ENCODE measurements at regions not wholly inside any gene's neighbourhood (a gene's known extent, or its start where the extent isn't known, plus 50 kb on each side); places are given as distances from the start of the nearest gene placed in this dataset.

DNA sequence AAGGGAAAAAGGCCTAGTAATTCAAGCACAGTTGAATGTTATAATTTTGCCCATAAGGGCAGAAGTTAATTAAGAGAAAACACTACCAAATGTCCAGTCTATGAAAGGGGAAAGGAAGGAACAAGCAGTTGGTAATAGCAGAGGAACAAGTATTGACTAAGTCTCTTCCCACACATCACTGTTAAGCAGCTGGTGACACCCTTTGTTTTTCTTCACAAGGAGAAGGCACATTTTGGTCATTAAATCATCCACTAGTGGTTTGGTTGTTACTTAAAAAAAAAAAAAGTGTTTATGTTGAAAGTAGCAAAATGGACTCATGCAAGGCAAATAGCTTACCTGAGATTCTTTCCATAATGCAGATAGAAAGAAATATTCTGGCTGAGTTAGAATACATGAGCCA, 321.4 kb upstream of the NECTIN3 start:
- no peak for DNase-seq (ENCODE audit: low read depth)

DNA sequence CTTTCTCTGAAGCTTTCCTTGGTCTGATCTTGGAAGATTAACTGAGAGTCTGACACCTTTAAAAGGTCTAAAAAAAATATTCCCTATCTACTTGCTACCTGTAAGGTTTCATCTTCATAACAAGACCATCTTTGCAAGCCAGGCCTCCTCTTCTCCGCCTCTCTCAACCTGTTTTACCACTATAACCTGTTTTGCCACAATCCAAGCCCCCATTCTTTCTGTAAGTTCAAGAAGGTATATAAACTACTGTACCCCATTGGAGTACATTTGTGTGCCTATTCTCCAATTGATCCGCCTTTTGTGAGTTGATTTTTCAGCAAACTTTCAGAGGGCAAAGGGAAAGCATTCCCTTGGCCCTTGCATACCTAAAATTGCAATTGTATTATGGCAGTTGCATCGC, 319.3 kb upstream of the NECTIN3 start:
- DNase-seq (ENCODE audit: low read depth), result no peak

DNA sequence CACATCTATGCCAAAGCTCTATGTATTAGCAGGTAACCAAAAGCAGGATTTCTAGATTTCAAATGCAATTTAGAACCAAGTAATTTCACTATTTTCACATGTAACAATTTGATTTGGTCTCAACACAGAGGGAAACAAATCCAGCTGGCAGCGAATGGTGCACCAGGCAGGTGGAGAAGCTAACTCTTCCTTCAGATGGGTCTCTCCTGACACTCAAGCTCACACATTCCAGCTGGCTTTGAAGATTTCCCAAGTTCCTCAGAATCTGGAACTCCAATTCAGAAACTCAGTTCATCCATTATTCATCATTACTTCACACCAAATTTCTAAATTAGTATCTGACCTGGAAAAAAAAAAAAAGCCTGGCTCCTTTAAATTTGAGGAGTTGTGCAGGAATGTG, 318.1 kb upstream of the NECTIN3 start:
- DNase-seq (ENCODE audit: low read depth), result no peak

- no peak for DNase-seq (ENCODE audit: low read depth)
These were observed 317.3 kb upstream of the NECTIN3 start for GRCh38 chr3:110754212-110754916.

GRCh38 chr3:110755345-110755744, 316.3 kb upstream of the NECTIN3 start:
- no peak for DNase-seq (ENCODE audit: low read depth)

GRCh38 chr3:110756705-110757104, 314.9 kb upstream of the NECTIN3 start:
- no peak for DNase-seq (ENCODE audit: low read depth)

- no peak for DNase-seq (ENCODE audit: low read depth)
These were observed 313.4 kb upstream of the NECTIN3 start for GRCh38 chr3:110758208-110758607.

GRCh38 chr3:110767156-110767555, 304.5 kb upstream of the NECTIN3 start:
- DNase-seq (ENCODE audit: low read depth), result no peak

DNA sequence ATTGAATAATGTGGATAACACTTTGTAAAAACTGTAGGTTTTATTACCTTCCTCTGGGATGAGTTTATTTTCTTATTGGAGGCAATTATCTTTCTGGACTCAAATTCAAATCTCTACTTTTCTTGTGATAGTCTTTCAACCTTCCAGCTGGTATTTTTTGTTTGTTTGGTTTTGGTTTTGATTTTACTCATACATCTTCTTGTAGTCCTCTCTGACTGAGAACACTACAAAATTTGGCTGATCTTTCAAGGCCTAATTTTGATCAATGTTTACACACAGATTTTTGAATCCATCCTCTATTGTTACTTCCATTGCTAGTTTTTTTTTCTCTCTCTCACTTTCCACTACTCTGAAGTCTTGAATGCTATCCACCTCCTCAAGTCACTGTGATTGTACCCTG, 303.8 kb upstream of the NECTIN3 start:
- no peak for DNase-seq (ENCODE audit: low read depth)

DNA sequence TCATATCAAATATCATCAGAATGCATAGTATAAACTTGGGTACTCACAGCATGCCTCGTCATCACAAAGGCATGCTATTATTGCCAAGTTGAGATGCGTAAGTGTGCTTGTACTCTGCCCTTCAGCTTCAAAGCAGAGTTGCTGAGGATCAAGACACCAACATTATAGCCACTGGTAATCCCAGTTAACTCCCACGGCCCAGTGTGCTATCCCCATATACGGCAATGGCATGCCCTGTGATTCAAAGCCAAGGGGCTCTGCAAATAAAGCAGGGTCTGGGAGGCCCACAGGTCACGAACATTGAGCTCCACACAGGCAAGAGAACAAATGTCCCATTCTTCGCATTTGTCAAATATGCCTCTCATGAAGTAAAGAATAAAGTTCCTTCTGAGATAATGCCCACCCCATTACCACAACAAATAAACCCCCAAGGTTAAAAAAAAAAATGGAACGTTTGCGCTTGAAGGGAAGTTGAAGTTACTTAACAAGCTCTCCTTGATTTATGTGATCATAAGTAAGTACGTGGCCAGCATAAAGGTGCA, 298.1 kb upstream of the NECTIN3 start:
- no peak for DNase-seq (ENCODE audit: low read depth)

DNA sequence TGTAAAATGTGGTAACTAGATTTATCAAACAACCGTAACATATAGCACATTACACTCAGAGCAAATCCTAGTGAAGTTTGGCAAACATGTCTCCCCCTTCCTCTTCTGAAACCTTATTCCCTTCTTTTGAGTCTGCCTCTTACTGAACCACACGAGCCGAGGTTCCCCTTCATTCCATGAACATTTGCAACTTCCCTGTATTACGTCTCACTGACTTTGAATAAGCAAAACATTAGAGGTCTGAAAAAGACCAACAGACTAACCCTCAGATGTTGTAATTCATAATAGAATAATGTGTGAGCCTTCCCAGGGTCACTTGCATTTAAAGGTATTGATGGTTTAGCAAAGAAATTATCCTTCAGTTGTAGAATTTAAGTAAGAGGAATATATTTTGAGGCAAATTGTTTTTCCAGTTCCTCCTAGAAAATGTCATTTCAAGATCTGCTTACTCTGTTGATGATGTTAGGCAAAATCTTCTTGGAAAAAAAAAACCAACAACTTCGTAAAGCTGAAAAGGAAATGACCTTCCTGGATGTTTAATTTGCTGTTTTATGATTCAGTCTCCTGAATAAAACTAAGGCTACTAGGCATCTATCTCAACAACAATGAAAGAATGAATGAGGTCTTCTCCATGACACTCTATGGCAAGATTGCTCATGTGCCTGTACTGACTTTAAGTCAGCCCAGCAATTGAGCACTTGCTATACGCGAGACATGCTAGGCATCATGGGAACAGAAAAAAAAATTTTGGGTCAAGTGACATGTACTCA, 296.9 kb upstream of the NECTIN3 start:
- DNase-seq (ENCODE audit: low read depth), result no peak

- DNase-seq (ENCODE audit: low read depth), result no peak
These were observed 292.0 kb upstream of the NECTIN3 start for GRCh38 chr3:110779581-110779980.

DNA sequence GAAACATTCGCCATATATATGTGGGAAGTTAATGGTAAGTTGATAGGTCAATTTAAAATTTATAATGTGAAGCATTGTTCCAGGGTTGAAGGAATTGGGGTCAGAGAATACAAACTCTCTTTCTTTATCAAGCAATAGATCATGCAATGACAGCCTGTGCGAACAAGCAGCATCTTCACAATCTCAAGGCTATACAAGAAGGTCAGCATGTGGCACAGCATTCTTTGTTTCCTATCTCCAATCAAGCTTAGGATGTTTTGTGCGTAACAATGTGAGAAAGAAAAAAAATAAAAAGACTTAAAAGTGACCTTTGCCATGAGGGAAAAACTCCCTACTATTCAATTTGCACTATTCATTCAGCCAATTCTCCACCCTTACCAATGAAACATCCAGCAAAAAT, 288.1 kb upstream of the NECTIN3 start:
- no peak for DNase-seq (ENCODE audit: low read depth)

- no peak for DNase-seq (ENCODE audit: low read depth)
These were observed 282.8 kb upstream of the NECTIN3 start for GRCh38 chr3:110788794-110789193.

- no peak for DNase-seq (ENCODE audit: low read depth)
These were observed 282.3 kb upstream of the NECTIN3 start for GRCh38 chr3:110789315-110789714.

DNA sequence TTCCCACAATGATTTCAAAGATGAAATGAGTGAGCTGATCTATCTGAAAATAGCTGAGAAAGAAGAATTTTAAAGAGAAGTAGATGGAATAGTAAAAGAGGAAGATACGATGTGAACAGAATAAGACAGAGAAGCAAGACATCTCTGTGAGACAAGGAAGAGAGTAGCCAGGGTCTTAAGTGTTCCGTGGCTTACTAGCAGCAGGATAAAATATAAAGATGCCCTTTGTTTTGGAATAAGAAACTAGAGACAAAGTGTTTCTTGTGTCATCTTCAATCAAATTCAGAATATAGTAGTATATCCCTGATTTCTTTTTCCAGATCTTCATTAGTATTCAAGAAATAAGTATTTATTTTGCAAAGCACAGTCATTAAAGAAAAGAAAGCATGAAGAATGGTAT, 281.0 kb upstream of the NECTIN3 start:
- DNase-seq (ENCODE audit: low read depth), result no peak

GRCh38 chr3:110791995-110792686, 279.5 kb upstream of the NECTIN3 start:
- DNase-seq (ENCODE audit: low read depth), result no peak

DNA sequence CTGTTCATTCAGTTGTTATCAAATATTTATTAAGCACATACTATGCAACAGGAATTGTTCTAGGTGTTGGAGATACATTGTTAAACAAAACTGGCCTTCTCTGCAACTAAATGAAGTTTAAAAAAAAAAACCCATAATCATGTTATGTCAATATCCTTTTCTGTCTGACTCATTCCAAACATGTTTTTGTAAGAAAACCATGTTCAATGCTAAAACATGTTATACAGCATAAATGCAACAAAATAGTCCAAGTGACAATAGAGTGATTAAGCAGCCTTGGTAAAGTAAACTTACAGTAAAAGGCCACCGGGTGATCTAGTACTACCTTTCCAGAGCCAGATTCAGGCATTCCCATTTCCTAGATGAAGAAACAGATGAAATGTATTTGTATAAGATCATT, 278.0 kb upstream of the NECTIN3 start:
- no peak for DNase-seq (ENCODE audit: low read depth)

GRCh38 chr3:110795163-110795562, 276.5 kb upstream of the NECTIN3 start:
- DNase-seq (ENCODE audit: low read depth), result no peak

DNA sequence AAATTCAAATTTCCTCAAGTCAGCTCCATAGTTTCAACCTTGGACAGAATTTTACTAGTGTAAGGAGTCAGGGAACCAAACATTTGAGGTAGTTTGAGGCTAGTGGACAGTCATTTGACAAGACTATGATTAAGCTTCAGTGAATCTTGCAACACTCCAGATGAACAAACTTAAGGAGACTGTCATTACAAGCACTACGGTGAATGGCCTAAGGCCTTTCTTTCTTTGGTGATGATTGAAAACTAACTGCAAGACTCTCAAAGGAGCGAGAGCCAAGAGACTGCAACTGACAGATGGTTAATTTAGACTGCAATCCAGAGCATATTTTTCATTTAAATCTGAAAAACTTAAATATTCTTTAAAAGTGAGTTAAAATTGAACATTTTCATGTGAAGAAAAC, 272.3 kb upstream of the NECTIN3 start:
- no peak for DNase-seq (ENCODE audit: low read depth)

- no peak for DNase-seq (ENCODE audit: low read depth)
These were observed 266.8 kb upstream of the NECTIN3 start for GRCh38 chr3:110804856-110805255.

DNA sequence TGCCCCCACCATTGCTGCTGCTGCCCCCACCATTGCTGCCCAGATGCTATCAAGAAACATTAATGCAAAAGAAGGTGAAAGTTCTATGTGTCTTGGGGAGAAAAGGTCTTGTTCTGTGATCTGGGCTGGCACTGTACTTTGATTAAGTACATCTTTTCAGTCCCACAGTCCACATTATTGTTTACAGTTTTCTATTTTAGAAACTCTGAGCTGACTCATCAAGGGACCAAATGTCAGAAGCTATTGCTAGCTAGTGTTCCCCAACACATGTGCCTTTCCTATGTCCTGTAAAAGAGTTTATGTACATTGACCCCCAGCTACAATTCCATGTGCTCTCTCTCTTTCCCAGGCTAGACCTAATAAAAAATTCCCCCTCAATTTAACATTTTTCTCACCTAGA, 264.7 kb upstream of the NECTIN3 start:
- no peak for DNase-seq (ENCODE audit: low read depth)

DNA sequence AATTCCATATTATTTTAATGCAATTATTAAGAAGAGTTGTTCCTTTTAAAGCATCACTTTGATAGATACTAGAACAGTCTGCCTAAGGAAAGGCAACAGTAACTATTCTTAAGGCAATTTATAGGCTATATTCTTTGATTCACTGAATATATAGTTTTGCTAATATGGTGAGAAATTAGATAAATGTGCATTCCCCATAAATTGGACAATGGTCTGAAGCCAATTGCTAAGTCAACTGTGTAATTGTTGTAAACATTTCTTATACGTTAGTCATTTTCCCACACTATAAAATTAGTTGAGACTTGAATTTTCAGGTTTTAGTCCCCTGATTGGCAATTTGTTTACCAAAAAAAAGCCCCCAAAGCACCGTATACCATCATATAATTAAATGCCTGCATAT, 263.0 kb upstream of the NECTIN3 start:
- DNase-seq (ENCODE audit: low read depth), result no peak

Measured in stimulated activated CD8-positive, alpha-beta memory T cell treated with anti-CD3 and anti-CD28 coated beads, Interleukin-15, amount 100 ng/mL, for 24 hours (primary cell).